Colonic mucosa (tissue), 4 donors: ENCODE measurements at regions not wholly inside any gene's neighbourhood (a gene's known extent, or its start where the extent isn't known, plus 50 kb on each side); places are given as distances from the start of the nearest gene placed in this dataset.

Source experiments
- DNase-seq: peaks from one replicate; pipeline ENCODE4 v3.0.0-alpha.2; 2020
- H3K27ac ChIP-seq: fragments of 200-600 bp; one replicate; pipeline ENCODE4 v1.8.0; 2021
- H3K27me3 ChIP-seq: fragments of 200-600 bp; one replicate; pipeline ENCODE4 v1.8.0; 2021
- H3K36me3 ChIP-seq: fragments of 200-600 bp; one replicate; pipeline ENCODE4 v1.8.0; 2021
- H3K4me1 ChIP-seq: fragments of 200-600 bp; one replicate; pipeline ENCODE4 v1.8.0; 2021; ENCODE audit warnings: mild to moderate bottlenecking
- H3K4me3 ChIP-seq: fragments of 200-600 bp; one replicate; pipeline ENCODE4 v1.8.0; 2021
- H3K9ac ChIP-seq, 2 donors: one replicate each; pipeline ENCODE4 v1.7.0; 2013; ENCODE audit warnings: control low read depth in 2 of 2, low read depth in 2 of 2, low read length in 2 of 2
- H3K9me3 ChIP-seq: fragments of 200-600 bp; one replicate; pipeline ENCODE4 v1.8.0; 2021
- intact Hi-C: fragments of 100-400 bp; cut with DNase I; formaldehyde crosslinking; loops from one replicate; pipeline ENCODE4 v1.14.1; 2022
- TF ChIP-seq, protein P1 (sequence below): fragments of 200-600 bp; IDR thresholded peaks from one replicate; pipeline ENCODE4 v1.8.0; 2022; ENCODE audit warnings: antibody characterized with exemption, mild to moderate bottlenecking
- donor health status: healthy.
- donor health status: DM: no; HTN: no; CAD: no.
- donor health status: DM: no; HTN: no; CAD: no.

DNA sequence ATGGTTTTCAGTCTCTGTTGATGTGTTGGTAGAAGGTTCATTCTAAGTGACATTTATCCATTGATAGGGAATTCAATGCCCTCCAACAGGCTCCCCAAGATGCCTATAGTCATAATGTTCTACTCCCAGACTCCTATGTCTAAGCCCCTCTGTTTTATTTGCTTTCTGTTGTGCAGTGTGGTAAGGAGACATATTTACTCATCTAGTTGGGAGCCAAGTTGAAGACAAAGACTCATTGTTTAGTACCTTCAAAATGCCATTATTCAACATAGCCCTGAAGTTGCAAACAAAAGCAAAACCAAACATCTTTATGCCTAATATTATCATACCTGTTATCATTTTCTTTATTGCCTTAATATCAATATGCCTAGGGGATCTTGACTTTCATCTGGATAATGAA lies 302.1 kb downstream of the RMST start:
- Histone ChIP-seq H3K9ac (no peak overlapping the region), H3K27me3 (no peaks in the 10 kb centered on the region), H3K36me3 (no peaks in the 10 kb centered on the region), H3K4me3 (no peak overlapping the region), H3K4me1 (no peaks in the 10 kb centered on the region), H3K9me3 (no peaks in the 10 kb centered on the region), H3K27ac (no peak overlapping the region)
- TF ChIP-seq, protein P1, sequence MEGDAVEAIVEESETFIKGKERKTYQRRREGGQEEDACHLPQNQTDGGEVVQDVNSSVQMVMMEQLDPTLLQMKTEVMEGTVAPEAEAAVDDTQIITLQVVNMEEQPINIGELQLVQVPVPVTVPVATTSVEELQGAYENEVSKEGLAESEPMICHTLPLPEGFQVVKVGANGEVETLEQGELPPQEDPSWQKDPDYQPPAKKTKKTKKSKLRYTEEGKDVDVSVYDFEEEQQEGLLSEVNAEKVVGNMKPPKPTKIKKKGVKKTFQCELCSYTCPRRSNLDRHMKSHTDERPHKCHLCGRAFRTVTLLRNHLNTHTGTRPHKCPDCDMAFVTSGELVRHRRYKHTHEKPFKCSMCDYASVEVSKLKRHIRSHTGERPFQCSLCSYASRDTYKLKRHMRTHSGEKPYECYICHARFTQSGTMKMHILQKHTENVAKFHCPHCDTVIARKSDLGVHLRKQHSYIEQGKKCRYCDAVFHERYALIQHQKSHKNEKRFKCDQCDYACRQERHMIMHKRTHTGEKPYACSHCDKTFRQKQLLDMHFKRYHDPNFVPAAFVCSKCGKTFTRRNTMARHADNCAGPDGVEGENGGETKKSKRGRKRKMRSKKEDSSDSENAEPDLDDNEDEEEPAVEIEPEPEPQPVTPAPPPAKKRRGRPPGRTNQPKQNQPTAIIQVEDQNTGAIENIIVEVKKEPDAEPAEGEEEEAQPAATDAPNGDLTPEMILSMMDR = no peak
- DNase-seq = no peak
- intact Hi-C loops = no loop called here

DNA sequence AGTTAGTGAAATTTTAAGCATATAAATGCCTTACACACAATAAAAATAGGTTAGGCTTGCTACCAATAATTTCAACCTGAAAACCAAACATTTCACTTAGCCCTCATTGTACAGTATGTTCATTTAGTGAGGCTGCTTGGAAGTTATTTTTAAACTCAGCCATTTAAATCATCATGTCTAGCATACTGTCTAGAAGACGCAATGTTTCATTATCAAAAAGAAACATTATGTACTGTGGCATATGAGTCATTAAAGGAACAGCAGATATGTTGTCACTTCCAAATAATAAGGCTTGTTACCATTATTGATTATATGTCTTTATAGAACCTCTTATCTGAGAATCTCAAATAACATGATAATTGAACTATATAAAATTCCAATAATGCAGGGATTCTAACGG lies 304.7 kb downstream of the RMST start:
- intact Hi-C loops = no loop called here
- H3K9me3 ChIP-seq = no peaks in the 10 kb centered on the region
- H3K27me3 ChIP-seq = no peaks in the 10 kb centered on the region
- H3K9ac ChIP-seq = no peak overlapping the region
- H3K4me1 ChIP-seq = no peaks in the 10 kb centered on the region
- no peak for DNase-seq
- H3K36me3 ChIP-seq = no peaks in the 10 kb centered on the region
- no peak overlapping the region for H3K27ac ChIP-seq
- no peak overlapping the region for H3K4me3 ChIP-seq
- TF ChIP-seq, protein P1 = no peak

DNA sequence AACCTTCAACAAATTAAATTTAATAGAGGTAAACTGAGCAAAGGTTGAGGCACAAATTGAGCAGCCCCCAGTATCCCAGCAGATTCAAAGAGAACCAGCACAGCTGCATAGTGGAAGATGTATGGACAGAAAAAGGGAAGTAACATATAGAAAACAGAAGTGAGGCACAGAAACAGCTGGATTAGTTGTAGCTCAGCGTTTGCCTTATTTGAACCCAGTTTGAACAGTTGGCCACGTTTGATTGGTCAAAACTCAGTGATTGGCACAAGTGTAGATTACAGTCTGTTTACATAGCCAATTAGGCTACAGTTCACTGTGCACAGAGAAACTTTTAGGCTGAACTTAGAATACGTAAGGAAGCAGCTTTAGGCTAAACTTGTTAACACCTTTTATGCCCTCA lies 315.5 kb downstream of the RMST start:
- intact Hi-C loops = no loop called here
- no peak overlapping the region for H3K27ac ChIP-seq
- H3K27me3 ChIP-seq = no peaks in the 10 kb centered on the region
- no peak for DNase-seq
- no peaks in the 10 kb centered on the region for H3K4me1 ChIP-seq
- no peak overlapping the region for H3K4me3 ChIP-seq
- no peaks in the 10 kb centered on the region for H3K36me3 ChIP-seq
- no peak overlapping the region for H3K9ac ChIP-seq
- no peaks in the 10 kb centered on the region for H3K9me3 ChIP-seq
- TF ChIP-seq, protein P1 = no peak

DNA sequence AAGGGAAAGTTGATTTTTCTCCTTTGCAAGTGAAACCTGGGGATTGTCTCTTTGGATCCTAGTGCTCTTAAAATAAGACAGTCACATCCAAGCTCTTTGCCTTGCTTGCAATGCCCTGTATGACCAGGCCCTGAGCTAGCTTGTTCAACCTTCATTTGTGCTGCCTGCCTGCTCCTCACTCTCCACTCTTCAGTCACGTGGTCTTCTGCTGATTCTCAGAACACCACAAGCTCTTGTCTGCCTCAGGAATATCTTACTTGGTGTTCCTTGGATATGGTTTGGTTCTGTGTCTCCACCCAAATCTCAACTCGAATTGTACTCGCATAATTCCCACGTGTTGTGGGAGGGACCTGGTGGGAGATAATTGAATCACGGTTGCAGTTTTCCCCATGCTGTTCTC lies 318.7 kb downstream of the RMST start:
- DNase-seq = no peak
- no peak overlapping the region for H3K9ac ChIP-seq
- intact Hi-C loops = no loop called here
- H3K4me3 ChIP-seq = no peak overlapping the region
- no peak overlapping the region for H3K27ac ChIP-seq
- H3K36me3 ChIP-seq = no peaks in the 10 kb centered on the region
- H3K27me3 ChIP-seq = no peaks in the 10 kb centered on the region
- H3K9me3 ChIP-seq = no peaks in the 10 kb centered on the region
- no peaks in the 10 kb centered on the region for H3K4me1 ChIP-seq
- TF ChIP-seq, protein P1 = no peak

DNA sequence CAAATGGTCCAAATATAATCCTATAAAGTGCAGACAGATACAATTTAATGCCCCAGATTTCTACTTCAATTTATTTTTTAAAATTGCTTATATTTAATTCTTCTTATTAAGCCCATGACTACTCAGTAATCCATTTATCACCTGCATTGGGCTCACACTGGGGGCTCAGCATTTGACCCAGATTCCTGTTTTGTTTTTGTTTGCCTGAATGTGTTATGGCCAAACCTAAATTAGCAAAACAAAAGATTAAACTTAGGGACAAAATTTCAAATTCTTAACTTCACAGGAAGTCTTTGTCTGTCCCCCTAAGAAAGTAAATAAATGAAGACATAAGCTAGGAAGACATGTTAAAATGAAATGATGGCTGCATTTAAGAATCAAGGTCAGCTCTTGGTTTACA lies 322.3 kb downstream of the RMST start:
- DNase-seq = no peak
- Histone ChIP-seq H3K4me1 (no peaks in the 10 kb centered on the region), H3K27ac (no peak overlapping the region), H3K4me3 (no peak overlapping the region), H3K9me3 (no peaks in the 10 kb centered on the region), H3K27me3 (no peaks in the 10 kb centered on the region), H3K36me3 (no peaks in the 10 kb centered on the region), H3K9ac (no peak overlapping the region)
- intact Hi-C loops = no loop called here
- TF ChIP-seq, protein P1 = no peak

DNA sequence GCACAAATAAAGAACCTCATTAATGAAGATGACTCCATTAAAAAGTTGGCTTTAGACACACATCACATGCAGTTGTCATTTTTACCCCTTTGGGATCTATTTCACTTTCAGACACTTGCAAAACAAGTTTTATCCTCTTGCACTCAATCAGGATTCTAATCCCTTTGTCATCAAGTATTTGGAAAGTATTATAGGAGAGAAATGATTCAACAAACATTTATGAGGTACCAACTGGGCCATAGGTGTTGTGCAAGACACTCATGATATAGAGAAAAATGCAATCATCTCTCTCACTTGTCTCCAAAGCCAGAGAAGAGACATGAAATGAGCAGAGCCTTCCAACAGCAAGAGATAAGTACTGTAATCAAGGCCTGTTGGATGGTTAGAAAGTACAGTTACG lies 327.7 kb downstream of the RMST start:
- no peak overlapping the region for H3K27ac ChIP-seq
- TF ChIP-seq, protein P1 = no peak
- H3K9ac ChIP-seq = no peak overlapping the region
- H3K9me3 ChIP-seq = no peaks in the 10 kb centered on the region
- H3K4me1 ChIP-seq = no peaks in the 10 kb centered on the region
- H3K27me3 ChIP-seq = no peaks in the 10 kb centered on the region
- no peak overlapping the region for H3K4me3 ChIP-seq
- intact Hi-C loops = no loop called here
- no peaks in the 10 kb centered on the region for H3K36me3 ChIP-seq
- no peak for DNase-seq
